ENCODE measurements at regions not wholly inside any gene's neighbourhood (a gene's known extent, or its start where the extent isn't known, plus 50 kb on each side); places are given as distances from the start of the nearest gene placed in this dataset.

DNA sequence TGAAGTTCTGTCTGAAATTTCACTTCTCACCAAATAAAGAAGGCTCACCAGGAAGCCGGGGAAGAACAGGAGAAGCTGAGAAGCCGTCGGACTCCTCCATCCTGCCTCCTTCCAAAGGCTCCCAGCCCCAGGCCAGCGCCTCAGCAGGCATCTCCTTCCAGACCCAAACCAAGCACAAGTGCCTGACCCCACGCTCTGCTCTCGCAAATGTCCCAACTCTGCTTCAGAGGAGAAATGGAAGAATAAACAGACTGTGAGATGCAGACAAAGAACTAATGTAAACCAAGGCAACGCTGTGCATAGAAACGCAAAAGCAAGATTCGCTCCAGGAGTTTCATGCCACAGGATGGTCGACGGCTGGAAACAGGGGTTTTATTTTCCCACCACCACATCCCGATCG lies 100.3 kb upstream of the EXOC2 start:
- no peak overlapping the region for H3K4me3 Mint-ChIP-seq
- H3K27ac Mint-ChIP-seq, result no peak overlapping the region
- no peaks in the 10 kb centered on the region for H3K36me3 Mint-ChIP-seq (ENCODE audit: low read depth)
- peaks cover 85% of the 10 kb centered on the region for H3K27me3 Mint-ChIP-seq (ENCODE audit: low read depth)
- H3K9me3 Mint-ChIP-seq, result no peaks in the 10 kb centered on the region
- H3K4me1 Mint-ChIP-seq, result peaks cover 5% of the 10 kb centered on the region
- TF ChIP-seq, protein P1, sequence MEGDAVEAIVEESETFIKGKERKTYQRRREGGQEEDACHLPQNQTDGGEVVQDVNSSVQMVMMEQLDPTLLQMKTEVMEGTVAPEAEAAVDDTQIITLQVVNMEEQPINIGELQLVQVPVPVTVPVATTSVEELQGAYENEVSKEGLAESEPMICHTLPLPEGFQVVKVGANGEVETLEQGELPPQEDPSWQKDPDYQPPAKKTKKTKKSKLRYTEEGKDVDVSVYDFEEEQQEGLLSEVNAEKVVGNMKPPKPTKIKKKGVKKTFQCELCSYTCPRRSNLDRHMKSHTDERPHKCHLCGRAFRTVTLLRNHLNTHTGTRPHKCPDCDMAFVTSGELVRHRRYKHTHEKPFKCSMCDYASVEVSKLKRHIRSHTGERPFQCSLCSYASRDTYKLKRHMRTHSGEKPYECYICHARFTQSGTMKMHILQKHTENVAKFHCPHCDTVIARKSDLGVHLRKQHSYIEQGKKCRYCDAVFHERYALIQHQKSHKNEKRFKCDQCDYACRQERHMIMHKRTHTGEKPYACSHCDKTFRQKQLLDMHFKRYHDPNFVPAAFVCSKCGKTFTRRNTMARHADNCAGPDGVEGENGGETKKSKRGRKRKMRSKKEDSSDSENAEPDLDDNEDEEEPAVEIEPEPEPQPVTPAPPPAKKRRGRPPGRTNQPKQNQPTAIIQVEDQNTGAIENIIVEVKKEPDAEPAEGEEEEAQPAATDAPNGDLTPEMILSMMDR (IDR thresholded peaks at IDR 0.05; ENCODE audit: unreplicated experiment in 3 of 3), result no peak

DNA sequence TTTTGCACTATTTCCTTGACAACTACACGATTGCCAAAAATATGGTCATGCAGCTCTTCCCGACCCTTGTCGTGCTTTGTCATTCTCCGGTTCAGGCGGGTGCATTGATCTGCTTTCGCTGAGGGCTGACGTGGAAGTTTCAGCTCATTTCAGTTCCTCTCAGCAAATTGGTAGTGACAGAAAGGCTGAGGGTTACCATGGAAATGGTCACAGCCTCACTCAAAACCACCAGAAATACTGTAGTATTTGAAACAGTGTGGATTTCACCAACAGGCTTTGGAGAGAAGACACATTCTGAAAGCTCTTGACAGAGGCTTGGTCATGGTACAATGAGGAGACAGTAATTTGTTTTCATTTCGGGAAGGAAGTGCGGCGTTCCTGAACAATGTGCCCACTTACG lies 99.7 kb upstream of the EXOC2 start:
- Mint-ChIP-seq H3K4me3 (no peak overlapping the region), H3K36me3 (ENCODE audit: low read depth) (no peaks in the 10 kb centered on the region), H3K27ac (no peak overlapping the region), H3K27me3 (ENCODE audit: low read depth) (peaks cover 79% of the 10 kb centered on the region), H3K4me1 (peaks cover 5% of the 10 kb centered on the region), H3K9me3 (no peaks in the 10 kb centered on the region)
- TF ChIP-seq, protein P1 (IDR thresholded peaks at IDR 0.05; ENCODE audit: unreplicated experiment in 3 of 3), result no peak

DNA sequence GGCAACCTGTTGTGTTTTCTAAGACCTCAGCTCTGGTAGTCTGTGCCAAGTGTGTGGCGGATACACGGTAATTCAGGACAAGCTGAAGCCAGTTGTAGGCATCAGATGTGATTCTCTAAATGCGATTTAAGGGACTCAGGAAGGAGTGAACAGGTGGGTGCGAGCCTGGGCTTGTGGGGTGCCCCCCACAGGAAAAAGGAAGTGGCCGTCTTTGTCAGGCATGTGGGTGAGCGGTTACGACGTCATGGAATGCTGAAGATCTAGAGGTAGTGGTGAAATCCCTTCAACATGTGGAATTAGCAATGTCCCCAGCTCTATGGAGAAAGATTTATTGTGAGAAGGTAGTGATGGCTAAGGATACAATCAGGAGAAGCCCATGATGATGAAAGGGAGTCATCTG lies 95.1 kb upstream of the EXOC2 start:
- no peak overlapping the region for H3K4me3 Mint-ChIP-seq
- peaks cover 46% of the 10 kb centered on the region for H3K27me3 Mint-ChIP-seq (ENCODE audit: low read depth)
- TF ChIP-seq, protein P1 (IDR thresholded peaks at IDR 0.05; ENCODE audit: unreplicated experiment in 3 of 3), result no peak
- H3K4me1 Mint-ChIP-seq, result no peaks in the 10 kb centered on the region
- H3K9me3 Mint-ChIP-seq, result no peaks in the 10 kb centered on the region
- no peaks in the 10 kb centered on the region for H3K36me3 Mint-ChIP-seq (ENCODE audit: low read depth)
- H3K27ac Mint-ChIP-seq, result no peak overlapping the region

DNA sequence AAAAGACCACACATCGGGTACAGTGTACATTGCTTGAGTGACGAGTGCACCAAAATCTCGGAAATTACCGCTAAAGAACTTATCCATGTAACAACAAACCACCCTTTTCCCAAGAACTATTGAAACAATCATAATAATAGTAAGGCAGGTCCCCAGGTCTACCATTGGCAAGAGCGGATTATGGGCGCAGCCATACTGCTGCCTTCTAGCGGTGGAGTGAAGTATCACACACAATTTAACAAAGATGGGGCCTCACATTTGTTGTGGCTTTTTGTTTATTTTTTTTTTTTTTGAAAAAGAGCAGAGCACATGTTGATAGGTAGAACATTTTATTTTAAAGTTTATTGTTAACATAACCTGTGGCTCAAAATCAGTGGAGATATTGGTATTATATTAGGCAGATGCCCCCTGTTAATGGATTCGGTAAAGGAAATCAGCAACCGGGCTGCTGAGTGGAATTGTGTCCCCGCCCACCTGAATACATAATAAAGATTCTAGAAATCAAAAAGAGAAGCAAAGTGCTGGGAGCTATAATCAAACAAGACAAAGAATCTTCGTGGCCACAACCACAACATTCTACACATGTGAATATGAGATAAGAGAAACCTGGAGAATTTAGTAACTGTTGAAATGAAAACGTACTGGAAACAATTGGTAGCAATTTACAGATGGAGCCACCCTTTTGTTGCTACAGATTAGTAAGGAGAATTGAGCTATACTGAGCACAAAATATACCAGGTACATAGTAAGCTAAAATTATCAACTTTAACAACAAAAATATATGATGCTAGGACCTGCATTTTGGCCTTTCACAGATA lies 94.2 kb upstream of the EXOC2 start:
- Mint-ChIP-seq H3K36me3 (ENCODE audit: low read depth) (no peaks in the 10 kb centered on the region), H3K4me1 (no peaks in the 10 kb centered on the region), H3K27ac (no peak overlapping the region), H3K27me3 (ENCODE audit: low read depth) (peaks cover 37% of the 10 kb centered on the region), H3K9me3 (no peaks in the 10 kb centered on the region), H3K4me3 (no peak overlapping the region)
- TF ChIP-seq, protein P1 (IDR thresholded peaks at IDR 0.05; ENCODE audit: unreplicated experiment in 3 of 3), result peak; percentile 28 to 50 (median 31)

DNA sequence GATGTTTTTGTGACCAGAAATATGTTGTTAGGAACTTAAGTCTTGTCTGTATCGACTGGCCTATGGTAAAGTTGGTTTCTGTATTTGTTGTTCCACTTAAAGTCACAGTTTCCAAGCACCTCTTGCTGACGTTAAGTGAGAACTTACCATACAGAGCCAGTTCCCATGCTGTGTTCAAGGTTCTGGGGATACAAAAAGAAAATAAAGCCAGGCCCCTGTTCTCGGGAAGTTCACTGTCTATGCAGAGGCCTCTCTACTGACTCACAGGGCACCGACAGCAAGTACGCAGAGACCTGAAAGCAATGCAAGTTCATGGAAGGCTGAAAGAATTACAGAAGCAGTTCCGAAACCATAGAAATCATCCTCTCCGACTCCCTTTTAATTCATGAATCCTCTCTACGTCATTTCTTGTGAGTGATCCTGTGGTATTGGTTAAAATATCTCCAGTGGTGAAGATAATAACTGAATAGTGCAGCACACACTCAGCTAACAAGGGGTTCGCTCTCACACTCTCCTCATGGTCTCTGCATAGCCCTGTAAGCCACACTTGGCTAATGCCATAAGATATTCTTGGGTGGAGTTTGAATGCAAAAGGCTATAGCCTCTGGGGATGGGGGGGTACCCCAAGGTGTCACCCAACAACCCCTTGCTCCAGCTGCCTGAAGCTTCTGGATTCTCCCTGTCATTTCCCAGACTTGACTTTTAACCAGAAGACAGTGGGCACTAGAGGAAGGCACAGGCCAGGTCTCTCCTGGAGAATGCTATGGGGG lies 91.2 kb upstream of the EXOC2 start:
- Mint-ChIP-seq H3K4me3 (no peak overlapping the region), H3K9me3 (no peaks in the 10 kb centered on the region), H3K27ac (no peak overlapping the region), H3K4me1 (no peaks in the 10 kb centered on the region), H3K36me3 (ENCODE audit: low read depth) (no peaks in the 10 kb centered on the region), H3K27me3 (ENCODE audit: low read depth) (peaks cover 15% of the 10 kb centered on the region)
- TF ChIP-seq, protein P1 (IDR thresholded peaks at IDR 0.05; ENCODE audit: unreplicated experiment in 3 of 3), result no peak

Data from nephron (organoid).